ENCODE measurements at regions not wholly inside any gene's neighbourhood (a gene's known extent, or its start where the extent isn't known, plus 50 kb on each side); places are given as distances from the start of the nearest gene placed in this dataset.

- DNase-seq = no peak
Observed at GRCh38 chr1:104856518-104856917, 1106.8 kb downstream of the AMY1C start.

- no peak for DNase-seq
Observed at GRCh38 chr1:104868794-104869193, 1119.1 kb downstream of the AMY1C start.

GRCh38 chr1:104874044-104874443 lies 1124.3 kb downstream of the AMY1C start:
- DNase-seq = no peak

- DNase-seq = no peak
Observed at GRCh38 chr1:104878203-104878909, 1128.7 kb downstream of the AMY1C start.

GRCh38 chr1:104884939-104885338 lies 1135.2 kb downstream of the AMY1C start:
- no peak for DNase-seq

GRCh38 chr1:104905322-104905721 lies 1155.6 kb downstream of the AMY1C start:
- no peak for DNase-seq

- DNase-seq = no peak
Observed at GRCh38 chr1:104906141-104906540, 1156.4 kb downstream of the AMY1C start.

GRCh38 chr1:104919188-104919587 lies 1169.5 kb downstream of the AMY1C start:
- no peak for DNase-seq

GRCh38 chr1:104921525-104921924 lies 1171.8 kb downstream of the AMY1C start:
- DNase-seq = no peak

- no peak for DNase-seq
Observed at GRCh38 chr1:104923075-104923474, 1173.4 kb downstream of the AMY1C start.

GRCh38 chr1:104929280-104929679 lies 1179.6 kb downstream of the AMY1C start:
- DNase-seq = no peak

- no peak for DNase-seq
Observed at GRCh38 chr1:104932030-104932915, 1182.6 kb downstream of the AMY1C start.

- no peak for DNase-seq
Observed at GRCh38 chr1:104932949-104933679, 1183.4 kb downstream of the AMY1C start.

GRCh38 chr1:104933846-104934245 lies 1184.1 kb downstream of the AMY1C start:
- DNase-seq = no peak

- DNase-seq = no peak
Observed at GRCh38 chr1:104945406-104945805, 1195.7 kb downstream of the AMY1C start.

- DNase-seq = no peak
Observed at GRCh38 chr1:104946558-104947210, 1197.0 kb downstream of the AMY1C start.

GRCh38 chr1:104953555-104953954 lies 1203.9 kb downstream of the AMY1C start:
- DNase-seq = no peak

- no peak for DNase-seq
Observed at GRCh38 chr1:104973516-104973915, 1223.8 kb downstream of the AMY1C start.

- no peak for DNase-seq
Observed at GRCh38 chr1:104979651-104980050, 1230.0 kb downstream of the AMY1C start.

GRCh38 chr1:104987210-104987609 lies 1237.5 kb downstream of the AMY1C start:
- no peak for DNase-seq

- no peak for DNase-seq
Observed at GRCh38 chr1:104989012-104989411, 1239.3 kb downstream of the AMY1C start.

- no peak for DNase-seq
Observed at GRCh38 chr1:104991702-104992101, 1242.0 kb downstream of the AMY1C start.

GRCh38 chr1:105000793-105001192 lies 1251.1 kb downstream of the AMY1C start:
- no peak for DNase-seq
